WTC11 (cell line): ENCODE measurements at regions not wholly inside any gene's neighbourhood (a gene's known extent, or its start where the extent isn't known, plus 50 kb on each side); places are given as distances from the start of the nearest gene placed in this dataset.

ENCODE experiments used
- ARID4B ChIP-seq: sonication (generic); formaldehyde crosslinking; IDR thresholded peaks from 2 replicates; pipeline ENCODE4 v1.8.0; 2023; ENCODE audit warnings: missing genetic modification reagents, mild to moderate bottlenecking, borderline replicate concordance
- ATF1 ChIP-seq: sonication (generic); formaldehyde crosslinking; IDR thresholded peaks from 2 replicates; pipeline ENCODE4 v1.8.1; 2023; ENCODE audit warnings: mild to moderate bottlenecking, moderate library complexity, missing genetic modification reagents
- CTCF ChIP-seq: fragments of 200-600 bp; IDR thresholded peaks from 2 replicates; pipeline ENCODE4 v1.8.0; 2022; ENCODE audit warnings: antibody characterized with exemption
- MXD4 ChIP-seq: fragments of 250-450 bp; sonication (Bioruptor Pico); IDR thresholded peaks from 2 replicates; pipeline ENCODE4 v1.8.0; 2021; ENCODE audit warnings: mild to moderate bottlenecking, moderate library complexity, borderline replicate concordance
- ZNF416 ChIP-seq: fragments of 250-450 bp; sonication (Bioruptor Pico); IDR thresholded peaks from 2 replicates; pipeline ENCODE4 v1.9.0; 2021; ENCODE audit warnings: mild to moderate bottlenecking, inconsistent platforms
- TF ChIP-seq, protein P1 (sequence below): sonication (generic); formaldehyde crosslinking; IDR thresholded peaks from 2 replicates; pipeline ENCODE4 v1.8.1; 2023; ENCODE audit warnings: mild to moderate bottlenecking, missing genetic modification reagents
- TF ChIP-seq, protein P2 (sequence below): sonication (generic); formaldehyde crosslinking; IDR thresholded peaks from 2 replicates; pipeline ENCODE4 v1.8.1; 2022; ENCODE audit warnings: mild to moderate bottlenecking, missing genetic modification reagents, moderate library complexity, borderline replicate concordance

- TF ChIP-seq, protein P1, sequence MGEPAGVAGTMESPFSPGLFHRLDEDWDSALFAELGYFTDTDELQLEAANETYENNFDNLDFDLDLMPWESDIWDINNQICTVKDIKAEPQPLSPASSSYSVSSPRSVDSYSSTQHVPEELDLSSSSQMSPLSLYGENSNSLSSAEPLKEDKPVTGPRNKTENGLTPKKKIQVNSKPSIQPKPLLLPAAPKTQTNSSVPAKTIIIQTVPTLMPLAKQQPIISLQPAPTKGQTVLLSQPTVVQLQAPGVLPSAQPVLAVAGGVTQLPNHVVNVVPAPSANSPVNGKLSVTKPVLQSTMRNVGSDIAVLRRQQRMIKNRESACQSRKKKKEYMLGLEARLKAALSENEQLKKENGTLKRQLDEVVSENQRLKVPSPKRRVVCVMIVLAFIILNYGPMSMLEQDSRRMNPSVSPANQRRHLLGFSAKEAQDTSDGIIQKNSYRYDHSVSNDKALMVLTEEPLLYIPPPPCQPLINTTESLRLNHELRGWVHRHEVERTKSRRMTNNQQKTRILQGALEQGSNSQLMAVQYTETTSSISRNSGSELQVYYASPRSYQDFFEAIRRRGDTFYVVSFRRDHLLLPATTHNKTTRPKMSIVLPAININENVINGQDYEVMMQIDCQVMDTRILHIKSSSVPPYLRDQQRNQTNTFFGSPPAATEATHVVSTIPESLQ (CRISPR knock-in tag) = no peak
- TF ChIP-seq, protein P2, sequence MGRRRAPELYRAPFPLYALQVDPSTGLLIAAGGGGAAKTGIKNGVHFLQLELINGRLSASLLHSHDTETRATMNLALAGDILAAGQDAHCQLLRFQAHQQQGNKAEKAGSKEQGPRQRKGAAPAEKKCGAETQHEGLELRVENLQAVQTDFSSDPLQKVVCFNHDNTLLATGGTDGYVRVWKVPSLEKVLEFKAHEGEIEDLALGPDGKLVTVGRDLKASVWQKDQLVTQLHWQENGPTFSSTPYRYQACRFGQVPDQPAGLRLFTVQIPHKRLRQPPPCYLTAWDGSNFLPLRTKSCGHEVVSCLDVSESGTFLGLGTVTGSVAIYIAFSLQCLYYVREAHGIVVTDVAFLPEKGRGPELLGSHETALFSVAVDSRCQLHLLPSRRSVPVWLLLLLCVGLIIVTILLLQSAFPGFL (CRISPR knock-in tag) = no peak
- no peak for TF ChIP-seq MXD4 (CRISPR knock-in tag)
- TF ChIP-seq CTCF = no peak
- TF ChIP-seq ZNF416 (CRISPR knock-in tag) = no peak
- TF ChIP-seq ATF1 (CRISPR knock-in tag) = no peak
- TF ChIP-seq ARID4B (CRISPR knock-in tag) = no peak
Observed at GRCh38 chr1:93022580-93022979, 56.5 kb upstream of the MTF2 start.
